ENCODE measurements at regions not wholly inside any gene's neighbourhood (a gene's known extent, or its start where the extent isn't known, plus 50 kb on each side); places are given as distances from the start of the nearest gene placed in this dataset.

GRCh38 chr9:88817628-88818027 is 173.6 kb upstream of the S1PR3 start:
- TF ChIP-seq TAF1 (IDR thresholded peaks at IDR 0.05; ENCODE audit: borderline replicate concordance, insufficient read depth, low read length) (no peak), FOXP2 (optimal IDR thresholded peaks at IDR 0.05; ENCODE audit: borderline replicate concordance, extremely low read depth, extremely low read length, insufficient read depth) (no peak), POLR2AphosphoS5 (IDR thresholded peaks at IDR 0.05; ENCODE audit: low read depth, low read length) (no peak), SIN3A (IDR thresholded peaks at IDR 0.05; ENCODE audit: borderline replicate concordance, insufficient read depth, low read length) (no peak), REST (IDR thresholded peaks at IDR 0.05; ENCODE audit: insufficient read depth in 1 of 2, low read depth in 2 of 2, low read length in 2 of 2) (no peak)

- TF ChIP-seq REST (IDR thresholded peaks at IDR 0.05; ENCODE audit: insufficient read depth in 1 of 2, low read depth in 2 of 2, low read length in 2 of 2) (no peak), SIN3A (IDR thresholded peaks at IDR 0.05; ENCODE audit: borderline replicate concordance, insufficient read depth, low read length) (no peak), POLR2AphosphoS5 (IDR thresholded peaks at IDR 0.05; ENCODE audit: low read depth, low read length) (no peak), FOXP2 (optimal IDR thresholded peaks at IDR 0.05; ENCODE audit: borderline replicate concordance, extremely low read depth, extremely low read length, insufficient read depth) (no peak), TAF1 (IDR thresholded peaks at IDR 0.05; ENCODE audit: borderline replicate concordance, insufficient read depth, low read length) (no peak)
Measured at GRCh38 chr9:88818495-88819201, 172.6 kb upstream of the S1PR3 start.

- no peak for TF ChIP-seq TAF1 (IDR thresholded peaks at IDR 0.05; ENCODE audit: borderline replicate concordance, insufficient read depth, low read length)
Measured at GRCh38 chr9:88819476-88819875, 171.8 kb upstream of the S1PR3 start.

DNA sequence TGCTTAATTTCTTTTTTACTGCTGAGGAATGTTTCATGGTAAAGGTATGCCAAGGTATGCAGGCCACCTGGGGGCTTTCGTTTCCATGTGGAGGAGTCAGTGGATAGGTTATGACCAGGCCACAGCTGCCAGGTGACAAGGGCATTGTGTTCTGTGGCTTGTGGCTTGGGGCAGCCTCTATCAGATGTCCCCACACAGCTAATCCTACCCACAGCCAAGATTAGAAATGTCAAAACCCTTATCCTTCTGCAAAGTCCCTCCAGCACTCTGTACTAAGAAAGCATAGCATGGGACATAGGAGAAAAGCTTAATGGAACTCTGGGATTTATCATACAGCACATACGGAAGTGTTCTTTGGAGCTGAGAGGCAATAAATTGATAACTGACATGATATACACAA is 171.2 kb upstream of the S1PR3 start:
- TF ChIP-seq POLR2AphosphoS5 (IDR thresholded peaks at IDR 0.05; ENCODE audit: low read depth, low read length) = no peak
- no peak for TF ChIP-seq REST (IDR thresholded peaks at IDR 0.05; ENCODE audit: insufficient read depth in 1 of 2, low read depth in 2 of 2, low read length in 2 of 2)
- no peak for TF ChIP-seq SIN3A (IDR thresholded peaks at IDR 0.05; ENCODE audit: borderline replicate concordance, insufficient read depth, low read length)
- TF ChIP-seq FOXP2 (optimal IDR thresholded peaks at IDR 0.05; ENCODE audit: borderline replicate concordance, extremely low read depth, extremely low read length, insufficient read depth) = no peak
- no peak for TF ChIP-seq TAF1 (IDR thresholded peaks at IDR 0.05; ENCODE audit: borderline replicate concordance, insufficient read depth, low read length)

GRCh38 chr9:88821033-88821745 is 170.1 kb upstream of the S1PR3 start:
- no peak for TF ChIP-seq REST (IDR thresholded peaks at IDR 0.05; ENCODE audit: insufficient read depth in 1 of 2, low read depth in 2 of 2, low read length in 2 of 2)
- TF ChIP-seq TAF1 (IDR thresholded peaks at IDR 0.05; ENCODE audit: borderline replicate concordance, insufficient read depth, low read length) = no peak
- TF ChIP-seq SIN3A (IDR thresholded peaks at IDR 0.05; ENCODE audit: borderline replicate concordance, insufficient read depth, low read length) = no peak
- no peak for TF ChIP-seq POLR2AphosphoS5 (IDR thresholded peaks at IDR 0.05; ENCODE audit: low read depth, low read length)
- TF ChIP-seq FOXP2 (optimal IDR thresholded peaks at IDR 0.05; ENCODE audit: borderline replicate concordance, extremely low read depth, extremely low read length, insufficient read depth) = no peak

All from PFSK-1 (cell line).